Activated T-cell treated with anti-CD3 and anti-CD28 coated beads, Interleukin-2, amount 50 U/mL, for 72 hours (primary cell): ENCODE measurements at regions not wholly inside any gene's neighbourhood (a gene's known extent, or its start where the extent isn't known, plus 50 kb on each side); places are given as distances from the start of the nearest gene placed in this dataset.
A peak's percentile ranks its signal among the peaks of the same experiment; 100 is the strongest.

Source experiments
- ATAC-seq, 2 donors: fragments of 150-1000 bp; cut with Tn5 transposase; replicated peaks in 1 of 2; 2 replicates each; pipeline ENCODE4 v1.10.0; 2021; ENCODE audit warnings: moderate library complexity in 2 of 2, mild to moderate bottlenecking in 1 of 2
- DNase-seq, 2 donors: peaks; one replicate each; pipeline ENCODE4 v3.0.0; 2021 to 2022; ENCODE audit warnings: mixed read lengths in 1 of 2
- H3K27ac Mint-ChIP-seq: one replicate; pipeline ENCODE4 v1.8.0; 2022; ENCODE audit warnings: mild to moderate bottlenecking, moderate library complexity, mixed read lengths
- H3K27me3 Mint-ChIP-seq: one replicate; pipeline ENCODE4 v1.8.0; 2022; ENCODE audit warnings: low read depth, mixed read lengths
- H3K36me3 Mint-ChIP-seq, 2 donors: one replicate each; pipeline ENCODE4 v1.8.0; 2022; ENCODE audit warnings: mixed read lengths in 2 of 2, mild to moderate bottlenecking in 1 of 2; ENCODE audit not compliant: insufficient read depth in 2 of 2
- H3K4me1 Mint-ChIP-seq: one replicate; pipeline ENCODE4 v1.8.0; 2022; ENCODE audit warnings: low read depth, mixed read lengths
- H3K4me3 Mint-ChIP-seq, 2 donors: one replicate each; pipeline ENCODE4 v1.8.0; 2022; ENCODE audit warnings: mild to moderate bottlenecking in 2 of 2, mixed read lengths in 2 of 2, moderate library complexity in 2 of 2
- H3K9me3 Mint-ChIP-seq, 2 donors: one replicate each; pipeline ENCODE4 v1.8.0; 2022; ENCODE audit warnings: mixed read lengths in 2 of 2

DNA sequence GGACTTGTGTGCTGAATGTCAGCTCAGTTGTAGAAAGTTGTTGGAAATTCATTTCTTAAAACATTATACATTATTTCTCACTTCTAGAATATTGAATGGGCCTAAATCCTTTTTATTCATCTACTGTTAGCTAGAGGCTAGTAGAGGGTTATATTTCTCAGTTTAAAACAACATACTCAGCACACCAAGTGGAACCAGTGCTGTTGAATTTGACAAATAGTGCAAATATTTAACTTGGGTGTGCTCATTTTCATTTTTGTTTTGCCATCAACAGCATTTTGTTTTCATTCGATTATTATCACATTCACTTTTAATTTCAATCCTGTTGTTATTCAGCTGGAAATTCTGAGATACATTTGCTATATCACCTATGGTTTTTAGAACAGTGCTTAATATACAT is 269.4 kb upstream of the PEX5L start:
- Mint-ChIP-seq H3K36me3 (no peaks in the 10 kb centered on the region), H3K27me3 (no peaks in the 10 kb centered on the region), H3K27ac (no peak overlapping the region), H3K9me3 (no peaks in the 10 kb centered on the region), H3K4me1 (no peaks in the 10 kb centered on the region), H3K4me3 (no peak overlapping the region)
- no peak for ATAC-seq
- no peak for DNase-seq

DNA sequence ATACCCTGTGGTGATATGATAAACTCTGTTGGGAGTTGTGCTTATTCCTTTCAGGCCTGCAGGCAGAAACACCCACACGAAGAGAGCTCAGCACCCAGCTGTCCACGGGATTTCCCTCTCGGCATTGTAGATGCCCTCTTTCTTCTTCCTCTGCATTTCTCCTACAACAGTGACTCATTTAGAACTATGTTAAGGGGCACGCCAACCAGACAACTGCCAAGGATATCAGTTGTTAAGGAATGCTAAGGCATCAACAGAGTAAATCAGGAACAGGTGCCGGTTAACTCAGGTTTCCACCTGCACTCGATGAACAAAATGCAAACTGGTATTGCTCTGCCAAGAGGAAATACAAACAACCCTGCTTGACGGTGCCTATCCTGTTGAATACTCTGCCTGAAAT is 270.0 kb upstream of the PEX5L start:
- Mint-ChIP-seq H3K36me3 (no peaks in the 10 kb centered on the region), H3K4me1 (no peaks in the 10 kb centered on the region), H3K9me3 (no peaks in the 10 kb centered on the region), H3K4me3 (no peak overlapping the region), H3K27me3 (no peaks in the 10 kb centered on the region), H3K27ac (no peak overlapping the region)
- DNase-seq (no peak), ATAC-seq (no peak)

DNA sequence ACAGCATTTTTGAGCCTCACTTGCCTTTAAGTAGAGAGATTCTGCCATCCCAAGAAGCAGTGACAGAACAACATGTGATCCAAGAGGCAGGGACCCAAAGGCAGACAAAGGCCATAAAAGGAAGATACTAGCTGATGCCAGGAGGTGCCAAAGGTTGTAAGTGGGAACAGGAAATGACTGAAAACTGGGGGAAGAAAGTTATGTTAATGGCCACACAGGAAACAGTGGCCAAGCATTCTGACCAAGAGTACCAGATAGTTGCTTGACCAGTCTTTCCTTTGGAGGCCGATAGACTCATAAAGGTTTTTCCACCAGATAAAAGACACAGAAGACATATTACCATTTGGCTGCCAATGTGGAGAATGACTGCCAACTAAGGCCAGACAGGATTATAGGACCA is 274.5 kb upstream of the PEX5L start:
- H3K4me3 Mint-ChIP-seq, result no peak overlapping the region
- H3K4me1 Mint-ChIP-seq, result no peaks in the 10 kb centered on the region
- H3K36me3 Mint-ChIP-seq, result no peaks in the 10 kb centered on the region
- DNase-seq (no peak), ATAC-seq (no peak)
- no peak overlapping the region for H3K27ac Mint-ChIP-seq
- H3K9me3 Mint-ChIP-seq, result no peaks in the 10 kb centered on the region
- H3K27me3 Mint-ChIP-seq, result no peaks in the 10 kb centered on the region

DNA sequence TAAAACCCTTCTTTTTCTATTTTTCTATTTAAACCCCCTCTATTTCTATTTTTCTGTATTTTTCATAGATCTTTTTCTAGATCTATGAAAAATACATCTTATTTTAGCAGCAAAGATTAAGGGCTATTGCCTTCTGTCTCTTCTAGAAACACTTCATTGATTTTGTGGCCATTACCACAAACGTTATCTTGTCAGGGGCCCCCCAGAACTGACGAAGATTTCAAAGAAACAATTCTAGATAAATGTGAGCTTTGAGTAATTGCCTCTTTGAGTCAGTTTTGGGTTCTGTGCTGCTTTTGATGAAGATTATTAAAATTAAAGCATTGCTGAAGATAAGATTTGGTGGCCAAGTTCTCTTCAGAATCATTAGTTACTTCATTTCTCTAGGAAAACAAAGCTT is 279.6 kb upstream of the PEX5L start:
- ATAC-seq (no peak), DNase-seq (no peak)
- no peaks in the 10 kb centered on the region for H3K4me1 Mint-ChIP-seq
- no peaks in the 10 kb centered on the region for H3K27me3 Mint-ChIP-seq
- no peak overlapping the region for H3K27ac Mint-ChIP-seq
- H3K4me3 Mint-ChIP-seq, result no peak overlapping the region
- no peaks in the 10 kb centered on the region for H3K9me3 Mint-ChIP-seq
- H3K36me3 Mint-ChIP-seq, result no peaks in the 10 kb centered on the region

DNA sequence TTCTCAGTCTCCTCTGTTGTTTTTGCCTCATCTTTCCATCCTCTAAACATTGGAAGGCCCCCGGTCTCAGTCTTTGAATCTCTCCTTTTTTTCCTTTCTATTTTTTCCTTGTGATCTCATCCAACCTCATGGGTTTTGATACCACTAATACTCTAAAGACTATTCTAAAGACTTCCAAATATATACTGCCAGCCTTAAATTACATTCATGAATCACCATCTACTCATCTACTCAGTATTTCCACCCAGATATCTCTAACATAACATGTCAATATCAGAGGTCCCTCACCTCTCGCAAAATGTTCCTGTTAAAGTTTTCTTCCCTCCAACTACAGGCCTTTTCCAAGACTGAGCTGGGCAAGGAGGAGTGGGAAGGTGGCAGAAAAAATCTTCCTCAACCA is 282.5 kb upstream of the TTC14 start:
- Mint-ChIP-seq H3K4me1 (no peaks in the 10 kb centered on the region), H3K27me3 (no peaks in the 10 kb centered on the region), H3K27ac (no peak overlapping the region), H3K4me3 (no peak overlapping the region), H3K9me3 (peaks cover under 1 to 2% of the 10 kb centered on the region in 2 donors), H3K36me3 (no peaks in the 10 kb centered on the region)
- ATAC-seq (no peak), DNase-seq (no peak)

DNA sequence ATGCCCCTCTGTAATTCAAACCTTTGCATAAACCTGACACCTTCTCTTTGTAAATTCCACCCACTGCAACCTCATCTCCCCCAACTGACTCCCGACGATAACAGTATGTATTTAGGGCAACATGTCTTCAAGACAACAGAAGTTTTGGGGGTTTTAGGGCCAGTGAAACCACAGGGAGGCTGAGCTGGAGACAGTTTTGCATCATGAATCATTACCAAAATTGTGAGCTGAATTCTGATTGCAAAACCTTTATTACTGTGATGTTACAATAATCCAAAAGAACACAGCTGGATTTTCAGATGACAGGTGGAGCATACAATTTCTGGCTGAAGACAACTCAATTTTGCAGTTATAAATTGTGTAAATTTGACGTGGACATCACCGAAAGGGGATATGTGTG is 281.3 kb upstream of the TTC14 start:
- H3K4me1 Mint-ChIP-seq, result no peaks in the 10 kb centered on the region
- DNase-seq (no peak), ATAC-seq (no peak)
- H3K27me3 Mint-ChIP-seq, result no peaks in the 10 kb centered on the region
- H3K9me3 Mint-ChIP-seq, result peaks cover 2 to 4% of the 10 kb centered on the region in 2 donors
- no peak overlapping the region for H3K27ac Mint-ChIP-seq
- peaks cover 0 to 1% of the 10 kb centered on the region in 2 donors for H3K36me3 Mint-ChIP-seq
- H3K4me3 Mint-ChIP-seq, result no peak overlapping the region

DNA sequence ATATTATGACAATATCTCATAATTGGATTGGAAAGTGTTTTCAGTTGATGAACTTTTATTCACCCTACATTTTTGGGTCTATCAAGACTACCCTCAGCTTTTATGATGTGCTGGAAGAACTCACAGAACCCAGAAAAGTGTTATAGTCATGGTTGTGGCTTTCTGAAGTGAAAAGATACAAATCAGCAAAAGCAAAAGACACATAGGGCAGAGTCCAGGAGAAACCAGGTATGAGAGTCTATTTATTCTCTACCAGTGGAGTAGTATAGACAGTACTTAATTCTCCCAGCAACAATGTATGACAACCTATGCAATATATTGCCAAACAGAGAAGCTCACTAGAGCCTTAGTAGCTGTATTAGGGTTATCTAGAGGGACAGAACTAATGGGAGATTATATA is 280.4 kb upstream of the TTC14 start:
- Mint-ChIP-seq H3K27me3 (no peaks in the 10 kb centered on the region), H3K4me1 (no peaks in the 10 kb centered on the region), H3K9me3 (peaks cover 2 to 4% of the 10 kb centered on the region in 2 donors), H3K36me3 (peaks cover 0 to 1% of the 10 kb centered on the region in 2 donors), H3K4me3 (no peak overlapping the region), H3K27ac (no peak overlapping the region)
- no peak for DNase-seq
- ATAC-seq, result no peak

DNA sequence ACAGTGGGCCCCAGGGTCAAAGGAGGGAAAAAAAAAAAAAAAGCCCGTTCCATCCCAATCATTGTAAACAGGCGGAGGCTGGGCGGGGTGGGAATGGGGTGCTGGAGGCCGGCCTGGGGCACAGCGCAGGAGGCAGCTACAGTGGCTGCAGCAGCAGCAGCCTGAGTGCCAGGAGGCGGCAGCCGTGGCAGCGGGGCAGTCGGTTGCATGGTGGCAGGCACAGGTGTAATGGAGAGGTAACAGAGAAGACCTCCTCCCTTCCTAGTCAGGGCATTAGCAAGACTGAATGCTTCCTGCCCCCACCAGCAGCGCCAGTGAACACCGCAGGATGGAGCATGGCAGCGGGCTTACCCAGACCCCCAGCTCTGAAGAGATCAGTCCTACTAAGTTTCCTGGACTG is 279.1 kb upstream of the TTC14 start:
- Mint-ChIP-seq H3K9me3 (peaks cover 2 to 4% of the 10 kb centered on the region in 2 donors), H3K27me3 (no peaks in the 10 kb centered on the region), H3K4me1 (no peaks in the 10 kb centered on the region), H3K36me3 (peaks cover 0 to 1% of the 10 kb centered on the region in 2 donors), H3K27ac (no peak overlapping the region), H3K4me3 (no peak overlapping the region)
- ATAC-seq (no peak), DNase-seq (no peak)

DNA sequence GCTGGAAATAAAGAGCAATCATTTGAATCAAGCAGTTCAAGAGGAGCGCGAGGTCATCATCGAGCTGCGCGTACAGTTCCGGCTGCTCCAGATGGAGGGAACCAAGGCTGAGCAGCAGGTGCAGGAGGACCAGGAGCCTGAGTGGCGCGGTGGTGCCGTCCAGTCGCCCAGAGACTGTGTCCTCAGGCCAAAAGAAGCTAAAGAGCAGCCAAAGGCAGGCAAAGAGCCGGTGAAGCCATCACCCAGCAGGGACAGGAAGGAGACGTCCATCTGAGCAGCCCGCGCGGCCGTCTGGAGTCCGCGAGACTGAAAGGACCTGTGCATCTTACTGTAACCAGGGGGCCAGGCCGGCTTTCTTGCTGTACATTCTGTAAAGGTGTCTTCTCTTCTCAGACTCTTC is 277.2 kb upstream of the TTC14 start:
- ATAC-seq (no peak), DNase-seq (no peak)
- Mint-ChIP-seq H3K4me1 (no peaks in the 10 kb centered on the region), H3K27me3 (no peaks in the 10 kb centered on the region), H3K27ac (no peak overlapping the region), H3K9me3 (peaks cover 2 to 4% of the 10 kb centered on the region in 2 donors), H3K36me3 (peaks cover 0 to 1% of the 10 kb centered on the region in 2 donors), H3K4me3 (no peak overlapping the region)

DNA sequence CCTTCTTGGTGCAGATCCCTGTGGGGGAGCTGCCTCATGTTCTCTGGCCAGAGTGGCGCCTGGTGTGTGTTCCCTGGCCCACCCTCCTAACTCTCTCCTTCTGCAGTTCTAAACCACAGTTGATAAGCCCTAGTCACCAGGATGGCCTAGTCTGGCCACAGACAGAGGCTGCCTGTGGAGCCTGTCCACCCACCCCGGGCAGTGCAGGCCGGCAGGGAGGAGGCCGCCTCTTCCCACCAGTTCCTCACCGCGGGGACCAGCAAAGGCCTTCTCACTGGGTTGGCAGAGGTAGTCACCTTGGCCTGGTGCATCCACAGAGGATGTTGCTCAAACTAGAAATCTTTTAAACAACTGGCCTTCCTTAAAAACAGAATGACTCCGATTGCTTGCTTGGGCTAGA is 276.4 kb upstream of the TTC14 start:
- ATAC-seq (no peak), DNase-seq (no peak)
- no peak overlapping the region for H3K4me3 Mint-ChIP-seq
- H3K4me1 Mint-ChIP-seq, result no peaks in the 10 kb centered on the region
- peaks cover 0 to 1% of the 10 kb centered on the region in 2 donors for H3K36me3 Mint-ChIP-seq
- H3K27me3 Mint-ChIP-seq, result no peaks in the 10 kb centered on the region
- peaks cover 2 to 4% of the 10 kb centered on the region in 2 donors for H3K9me3 Mint-ChIP-seq
- H3K27ac Mint-ChIP-seq, result no peak overlapping the region

DNA sequence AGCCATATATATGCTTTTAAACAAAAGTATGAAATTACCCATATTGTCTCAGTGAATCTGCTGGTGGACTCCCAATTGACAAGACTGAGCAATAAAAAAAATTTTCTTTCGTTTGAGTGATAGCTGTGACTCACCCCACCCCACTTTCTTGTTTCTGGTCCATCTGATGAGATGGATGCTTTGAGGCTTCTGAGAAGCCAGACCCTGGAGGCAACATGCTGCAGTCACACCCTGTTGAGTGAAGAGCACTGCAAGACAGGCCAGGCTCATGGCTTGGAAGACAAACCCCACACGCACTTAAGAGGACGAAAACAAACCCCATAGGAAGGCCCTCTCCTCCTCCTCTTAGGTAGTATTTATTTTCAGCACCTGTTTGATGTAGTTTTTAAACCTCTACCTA is 276.0 kb upstream of the TTC14 start:
- no peak for ATAC-seq
- no peak overlapping the region for H3K27ac Mint-ChIP-seq

DNA sequence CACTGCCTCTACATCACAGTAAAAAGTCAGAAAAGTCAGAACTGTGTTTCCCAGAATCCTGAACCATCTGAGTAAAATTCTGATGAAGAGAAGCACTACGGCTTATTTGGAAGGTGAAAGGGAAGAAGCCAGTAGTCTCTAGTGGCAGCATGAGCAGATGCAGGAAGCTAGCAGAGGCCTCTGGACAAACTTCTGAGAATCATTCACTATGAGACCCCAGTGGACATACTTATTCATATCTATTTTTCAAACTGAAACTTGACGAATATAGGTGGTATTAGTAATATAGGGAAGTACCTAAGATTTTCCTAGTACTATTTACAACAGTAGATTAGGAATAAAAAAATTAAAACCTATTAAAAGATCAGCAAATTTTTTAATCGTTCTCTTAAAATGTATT is 272.8 kb upstream of the TTC14 start:
- ATAC-seq (peak in 1 of 2 donors; percentile 45), DNase-seq (no peak)
- Mint-ChIP-seq H3K36me3 (peaks cover 0 to 1% of the 10 kb centered on the region in 2 donors), H3K27me3 (no peaks in the 10 kb centered on the region), H3K4me1 (no peaks in the 10 kb centered on the region), H3K27ac (no peak overlapping the region), H3K4me3 (no peak overlapping the region), H3K9me3 (peaks cover 3 to 8% of the 10 kb centered on the region in 2 donors)

More for the DNA sequence above, 276.0 kb upstream of the TTC14 start:
- no peaks in the 10 kb centered on the region for H3K27me3 Mint-ChIP-seq
- peaks cover 0 to 1% of the 10 kb centered on the region in 2 donors for H3K36me3 Mint-ChIP-seq
- no peak overlapping the region for H3K4me3 Mint-ChIP-seq
- H3K9me3 Mint-ChIP-seq, result peaks cover 2 to 4% of the 10 kb centered on the region in 2 donors
- no peaks in the 10 kb centered on the region for H3K4me1 Mint-ChIP-seq
- DNase-seq, result no peak

DNA sequence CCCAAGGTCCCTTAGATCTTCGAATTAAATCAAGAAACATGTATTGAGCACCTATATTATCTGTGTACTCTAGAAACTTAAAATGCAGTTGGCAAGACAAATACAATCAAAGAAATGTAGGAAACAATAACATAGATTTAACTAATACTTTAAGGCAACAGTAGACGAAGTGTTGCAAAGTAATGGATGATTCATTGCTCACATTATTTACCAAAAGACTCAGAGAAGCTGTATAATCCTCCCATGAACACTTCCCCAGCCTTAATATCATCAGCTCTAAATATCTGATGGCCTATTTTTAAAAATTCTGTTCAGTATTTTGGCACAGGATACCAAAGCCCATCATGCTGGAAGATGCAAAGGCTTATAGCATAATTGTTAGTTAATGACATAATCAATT is 272.1 kb upstream of the TTC14 start:
- H3K4me3 Mint-ChIP-seq, result no peak overlapping the region
- ATAC-seq (no peak), DNase-seq (no peak)
- no peaks in the 10 kb centered on the region for H3K36me3 Mint-ChIP-seq
- H3K27me3 Mint-ChIP-seq, result no peaks in the 10 kb centered on the region
- no peak overlapping the region for H3K27ac Mint-ChIP-seq
- H3K4me1 Mint-ChIP-seq, result no peaks in the 10 kb centered on the region
- peaks cover 2 to 4% of the 10 kb centered on the region in 2 donors for H3K9me3 Mint-ChIP-seq

DNA sequence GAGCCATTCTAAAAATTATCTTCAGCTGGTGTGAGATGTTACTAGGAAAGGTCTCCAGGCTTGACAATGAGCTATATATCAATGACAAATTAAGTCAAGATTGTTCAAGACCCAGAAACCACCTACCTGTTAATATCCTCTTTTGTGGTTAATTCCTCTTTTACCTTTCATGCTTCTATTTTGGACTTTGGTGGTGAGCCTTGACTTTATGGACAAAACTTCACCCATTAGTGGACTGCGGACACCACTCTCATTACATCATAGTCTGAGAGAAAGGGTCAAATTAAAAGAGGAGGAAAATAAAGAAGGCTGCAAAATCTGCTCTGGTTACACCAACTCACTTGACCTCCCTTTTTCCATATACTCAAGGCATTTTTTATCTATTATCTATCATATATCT is 271.5 kb upstream of the TTC14 start:
- Mint-ChIP-seq H3K36me3 (no peaks in the 10 kb centered on the region), H3K4me3 (no peak overlapping the region), H3K9me3 (peaks cover 2 to 4% of the 10 kb centered on the region in 2 donors), H3K27me3 (no peaks in the 10 kb centered on the region), H3K4me1 (no peaks in the 10 kb centered on the region), H3K27ac (no peak overlapping the region)
- no peak for DNase-seq
- ATAC-seq, result no peak
